HG02571 (cell line): ENCODE measurements at regions not wholly inside any gene's neighbourhood (a gene's known extent, or its start where the extent isn't known, plus 50 kb on each side); places are given as distances from the start of the nearest gene placed in this dataset.
"Not testable (repeated sequence)": the region's sequence is repeated elsewhere in the genome, so short reads cannot be mapped to it uniquely, and the experiment has no call there.

Experiments used
- ATAC-seq: cut with Tn5 transposase; IDR thresholded peaks from one replicate; pipeline ENCODE4 v1.9.1; 2021; ENCODE audit warnings: mild to moderate bottlenecking, moderate library complexity; ENCODE audit not compliant: unreplicated experiment

- no peak for ATAC-seq
These were observed 664.2 kb upstream of the CPEB2 start for GRCh38 chr4:14337892-14338584.

DNA sequence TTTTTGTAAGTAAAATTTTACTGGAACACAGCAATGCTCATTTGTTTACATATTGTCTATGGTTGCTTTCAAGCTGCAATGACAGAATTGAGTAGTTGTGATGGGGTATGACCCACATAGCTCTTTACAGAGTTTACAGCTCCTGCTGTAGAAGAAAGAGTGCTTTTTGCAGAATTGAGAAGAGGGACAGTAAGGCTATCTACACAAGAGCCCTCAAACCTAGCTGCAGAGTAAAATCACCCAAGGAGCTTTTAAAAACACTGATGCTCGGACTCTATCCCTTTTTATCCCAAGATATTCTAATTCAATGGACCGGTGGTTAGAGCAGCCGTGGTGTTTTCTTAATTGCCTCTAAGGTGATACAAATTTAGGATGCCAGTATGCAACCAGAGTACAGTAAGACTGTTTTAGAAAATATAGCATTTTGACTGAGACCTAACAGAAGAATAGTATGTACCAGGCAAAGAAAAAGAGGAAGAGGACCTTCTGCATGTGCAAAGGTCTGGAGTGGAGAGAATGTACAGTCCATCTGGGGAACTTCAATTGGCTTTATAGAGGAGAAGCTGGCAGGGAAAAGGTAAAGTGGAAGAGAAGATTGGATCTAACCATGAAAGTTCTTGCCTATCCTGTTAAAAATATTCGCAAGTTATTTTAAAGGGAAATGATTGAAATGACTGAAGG is 663.6 kb upstream of the CPEB2 start:
- ATAC-seq: no peak

- no peak for ATAC-seq
These were observed 662.6 kb upstream of the CPEB2 start for GRCh38 chr4:14339715-14340114.

GRCh38 chr4:14340321-14340720 is 662.0 kb upstream of the CPEB2 start:
- ATAC-seq: no peak

- no peak for ATAC-seq
These were observed 658.3 kb upstream of the CPEB2 start for GRCh38 chr4:14343961-14344360.

GRCh38 chr4:14345356-14345775 is 656.9 kb upstream of the CPEB2 start:
- ATAC-seq: no peak

- ATAC-seq: no peak
These were observed 654.8 kb upstream of the CPEB2 start for GRCh38 chr4:14347526-14347925.

- ATAC-seq: no peak
These were observed 653.8 kb upstream of the CPEB2 start for GRCh38 chr4:14348506-14348905.

GRCh38 chr4:14358544-14359160 is 643.6 kb upstream of the CPEB2 start:
- not testable (repeated sequence) for ATAC-seq

DNA sequence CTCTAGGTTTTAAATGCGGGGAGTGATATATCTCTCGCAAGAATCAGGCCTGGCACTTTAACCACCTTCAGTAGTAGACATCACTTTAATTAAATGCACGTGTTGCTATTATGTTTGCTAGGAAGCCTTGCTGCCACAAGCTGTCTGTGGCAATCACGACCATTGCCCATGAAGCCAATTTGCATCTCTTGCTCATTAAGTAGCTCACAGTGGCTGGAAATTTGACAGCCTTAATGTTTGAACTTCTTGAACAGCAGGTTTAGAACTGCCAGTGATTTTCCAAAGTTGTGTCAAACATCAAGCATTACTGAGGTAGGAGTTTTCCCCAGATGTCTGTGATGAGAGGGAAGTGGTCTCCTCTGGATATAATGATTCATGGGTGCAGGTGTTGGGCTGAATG is 642.3 kb upstream of the CPEB2 start:
- no peak for ATAC-seq

DNA sequence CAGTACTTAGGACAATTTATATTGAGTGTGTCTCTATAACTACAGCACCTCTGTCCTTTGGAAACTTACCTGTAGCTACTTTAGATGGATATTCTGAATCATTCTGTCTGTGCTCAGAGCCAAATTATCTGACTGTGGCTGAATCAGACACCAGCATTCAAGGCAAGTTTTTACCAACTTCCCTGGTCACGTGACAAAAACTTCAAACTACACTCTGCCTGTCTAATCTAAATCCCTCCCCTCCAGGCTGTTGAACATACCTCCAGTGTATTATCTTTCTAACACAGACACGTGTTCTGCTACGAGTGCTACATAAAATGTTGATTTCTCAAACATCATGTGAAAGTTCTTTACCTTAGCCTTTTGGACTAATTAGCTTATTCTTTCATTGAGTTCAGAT is 641.2 kb upstream of the CPEB2 start:
- no peak for ATAC-seq

DNA sequence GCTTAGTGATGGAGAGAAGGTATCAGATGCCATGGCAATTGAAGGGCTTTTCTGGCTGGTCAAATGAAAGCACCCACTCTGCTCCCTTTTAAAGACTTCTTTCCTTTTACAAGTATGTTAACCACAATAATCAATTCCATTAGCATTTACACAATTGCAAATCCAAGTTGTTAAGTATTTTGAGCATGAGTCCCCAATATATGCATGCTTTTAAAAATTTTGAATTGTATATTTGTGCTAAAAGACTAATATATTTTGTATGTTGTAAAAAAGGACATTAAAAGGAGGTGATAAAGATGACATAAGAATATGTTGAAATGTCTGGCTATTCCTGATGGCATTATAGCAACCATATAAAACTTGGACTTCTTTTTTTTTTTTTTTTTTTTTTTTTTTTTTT is 639.9 kb upstream of the CPEB2 start:
- ATAC-seq: no peak

- no peak for ATAC-seq
These were observed 637.2 kb upstream of the CPEB2 start for GRCh38 chr4:14364953-14365536.

GRCh38 chr4:14368391-14368790 is 633.9 kb upstream of the CPEB2 start:
- no peak for ATAC-seq

DNA sequence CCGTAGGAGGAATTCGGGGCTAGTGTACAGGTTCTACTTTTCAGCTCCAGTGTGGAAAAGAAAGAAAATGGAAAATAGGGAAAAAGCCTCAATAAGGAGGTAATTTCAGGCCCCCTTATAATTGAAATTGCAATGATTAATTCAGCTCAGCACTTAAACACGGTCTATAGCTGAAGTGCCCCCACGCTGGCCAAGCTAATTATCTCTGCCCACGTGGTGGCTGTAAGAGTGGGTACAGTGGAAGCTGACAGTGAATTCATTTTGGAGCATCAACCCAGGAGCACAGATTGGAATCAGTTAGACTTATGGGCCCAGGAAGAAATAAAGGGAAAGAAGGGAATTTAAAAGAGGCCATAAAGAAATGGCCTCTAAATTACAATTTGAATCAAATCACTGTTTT is 631.1 kb upstream of the CPEB2 start:
- no peak for ATAC-seq

- no peak for ATAC-seq
These were observed 626.5 kb upstream of the CPEB2 start for GRCh38 chr4:14375816-14376215.

DNA sequence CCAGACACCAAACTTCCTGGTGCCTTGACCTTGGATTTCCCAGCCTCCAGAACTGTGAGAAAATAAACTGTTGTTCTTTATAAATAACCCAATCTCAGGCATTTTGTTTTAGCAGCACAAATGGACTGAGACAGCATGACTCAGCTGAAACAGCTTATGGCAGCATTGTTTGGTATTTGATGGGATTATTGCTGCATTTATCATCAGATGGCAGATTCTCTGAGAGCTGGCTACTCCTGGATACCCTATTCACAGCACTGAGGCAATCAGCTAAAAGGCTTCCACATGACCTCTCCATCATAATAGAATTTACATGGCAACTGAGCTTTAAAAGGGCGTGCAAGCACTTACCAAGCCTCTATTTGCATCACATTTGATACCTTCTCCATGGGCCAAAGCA is 623.1 kb upstream of the CPEB2 start:
- ATAC-seq: no peak

- ATAC-seq: no peak
These were observed 618.6 kb upstream of the CPEB2 start for GRCh38 chr4:14383652-14384051.

DNA sequence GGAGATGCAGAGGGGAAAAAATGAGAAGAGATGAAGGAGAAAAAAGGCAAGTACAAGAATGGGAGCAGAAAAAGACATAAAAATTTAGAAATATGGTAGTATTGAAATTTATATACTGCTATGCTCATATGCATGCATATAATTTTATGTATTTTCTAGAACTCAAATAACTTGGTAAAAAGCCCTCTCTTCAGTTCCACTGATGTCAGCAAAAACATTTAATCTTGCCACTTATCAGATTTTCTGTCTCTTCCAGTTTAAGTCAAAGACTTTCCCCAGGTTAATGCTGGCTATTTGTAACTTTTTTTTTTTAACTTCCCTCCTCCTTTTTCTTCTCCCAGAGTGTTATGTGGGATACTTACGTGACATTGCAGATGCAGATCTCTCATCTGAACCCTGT is 617.5 kb upstream of the CPEB2 start:
- ATAC-seq: no peak

DNA sequence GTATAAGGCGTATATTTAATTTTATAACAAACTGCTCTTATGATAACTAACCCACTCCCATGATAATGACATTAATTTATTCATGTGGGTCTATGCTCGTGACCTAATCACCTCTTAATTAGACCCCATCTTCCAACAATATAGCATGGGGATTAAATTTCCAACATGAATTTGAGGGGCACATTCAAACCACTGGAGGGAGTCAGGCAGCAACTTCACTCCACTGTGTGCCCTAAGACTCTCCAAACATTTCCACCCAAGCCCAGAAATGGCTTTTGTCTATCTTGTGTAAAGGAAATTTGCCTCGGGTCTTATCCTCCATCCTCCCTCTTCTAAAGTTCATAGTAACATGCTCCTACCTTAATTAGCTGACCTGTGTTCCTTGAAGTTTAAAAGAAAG is 616.1 kb upstream of the CPEB2 start:
- no peak for ATAC-seq

GRCh38 chr4:14387647-14388046 is 614.6 kb upstream of the CPEB2 start:
- no peak for ATAC-seq

- ATAC-seq: no peak
These were observed 609.9 kb upstream of the CPEB2 start for GRCh38 chr4:14392378-14392777.
